ENCODE measurements at regions not wholly inside any gene's neighbourhood (a gene's known extent, or its start where the extent isn't known, plus 50 kb on each side); places are given as distances from the start of the nearest gene placed in this dataset.
A peak's percentile ranks its signal among the peaks of the same experiment; 100 is the strongest.

GRCh38 chrX:20471483-20471882 is 204.8 kb upstream of the RPS6KA3 start:
- ATAC-seq, result no peak

- ATAC-seq, result no peak
These were observed 196.8 kb upstream of the RPS6KA3 start for GRCh38 chrX:20463296-20464075.

DNA sequence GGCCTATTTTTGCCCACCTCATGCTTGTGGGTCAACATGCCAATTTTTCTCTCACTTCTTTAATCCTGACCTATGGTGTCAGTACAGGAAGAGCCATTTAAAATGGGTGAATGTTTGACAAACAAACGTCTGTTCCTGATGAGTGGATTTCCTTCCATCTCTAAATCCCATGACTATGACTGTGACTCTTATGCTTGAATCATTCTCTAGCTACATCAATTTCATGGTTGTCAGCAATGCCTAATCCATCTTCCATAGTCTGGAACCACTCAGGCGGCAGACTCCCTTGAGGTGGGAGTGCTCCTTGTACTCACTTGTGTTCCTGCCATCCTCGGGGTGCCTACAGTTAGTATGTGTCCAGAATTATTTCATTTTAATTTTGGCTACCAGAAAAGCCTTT is 194.9 kb upstream of the RPS6KA3 start:
- ATAC-seq, result peak; percentile 45

GRCh38 chrX:20461002-20461401 is 194.3 kb upstream of the RPS6KA3 start:
- no peak for ATAC-seq

- no peak for ATAC-seq
These were observed 193.0 kb upstream of the RPS6KA3 start for GRCh38 chrX:20459410-20460350.

GRCh38 chrX:20456971-20457370 is 190.3 kb upstream of the RPS6KA3 start:
- no peak for ATAC-seq

- ATAC-seq, result no peak
These were observed 188.3 kb upstream of the RPS6KA3 start for GRCh38 chrX:20455001-20455400.

DNA sequence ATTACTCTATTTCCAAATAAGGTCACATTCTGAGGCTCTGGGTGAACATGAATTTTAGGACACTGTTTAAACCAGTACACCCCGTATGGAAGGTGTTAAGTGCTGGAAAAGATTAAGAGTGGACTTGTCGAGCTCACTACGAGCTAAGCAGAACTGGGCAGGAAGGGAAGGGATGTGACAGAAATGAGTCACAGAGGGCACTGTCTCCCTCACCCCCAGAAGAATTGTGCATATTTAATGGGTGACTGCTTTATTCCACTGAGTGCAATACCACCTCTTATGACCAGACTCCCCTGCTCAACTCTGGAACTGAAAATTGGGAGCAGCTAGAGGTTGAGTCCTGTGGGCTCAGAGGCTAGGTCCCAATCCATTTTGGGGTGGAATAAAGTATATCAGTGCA is 187.4 kb upstream of the RPS6KA3 start:
- no peak for ATAC-seq

GRCh38 chrX:20452487-20452886 is 185.8 kb upstream of the RPS6KA3 start:
- no peak for ATAC-seq

- no peak for ATAC-seq
These were observed 185.2 kb upstream of the RPS6KA3 start for GRCh38 chrX:20451929-20452328.

- ATAC-seq, result no peak
These were observed 178.4 kb upstream of the RPS6KA3 start for GRCh38 chrX:20445109-20445508.

- ATAC-seq, result peak; percentile 79
These were observed 175.9 kb upstream of the RPS6KA3 start for GRCh38 chrX:20442597-20442996.

DNA sequence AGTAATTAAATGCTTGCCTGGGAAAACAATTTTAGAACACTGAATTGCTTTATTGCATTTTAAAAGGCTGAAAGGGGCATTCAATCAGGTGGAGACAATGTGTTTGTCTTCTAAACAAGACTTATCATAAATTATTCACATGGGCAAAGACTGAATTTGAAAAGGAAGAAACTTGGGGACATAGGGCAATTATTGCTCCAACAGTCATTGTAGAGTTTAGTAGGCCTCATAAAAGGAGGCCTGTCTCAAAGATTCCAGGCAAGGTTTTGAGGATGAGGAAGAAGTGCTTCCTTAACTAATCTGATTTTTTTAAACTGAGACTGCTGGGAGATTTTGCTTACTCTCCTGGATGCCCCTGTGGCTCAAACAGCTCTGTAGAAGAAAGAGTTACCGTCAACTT is 174.4 kb upstream of the RPS6KA3 start:
- no peak for ATAC-seq

DNA sequence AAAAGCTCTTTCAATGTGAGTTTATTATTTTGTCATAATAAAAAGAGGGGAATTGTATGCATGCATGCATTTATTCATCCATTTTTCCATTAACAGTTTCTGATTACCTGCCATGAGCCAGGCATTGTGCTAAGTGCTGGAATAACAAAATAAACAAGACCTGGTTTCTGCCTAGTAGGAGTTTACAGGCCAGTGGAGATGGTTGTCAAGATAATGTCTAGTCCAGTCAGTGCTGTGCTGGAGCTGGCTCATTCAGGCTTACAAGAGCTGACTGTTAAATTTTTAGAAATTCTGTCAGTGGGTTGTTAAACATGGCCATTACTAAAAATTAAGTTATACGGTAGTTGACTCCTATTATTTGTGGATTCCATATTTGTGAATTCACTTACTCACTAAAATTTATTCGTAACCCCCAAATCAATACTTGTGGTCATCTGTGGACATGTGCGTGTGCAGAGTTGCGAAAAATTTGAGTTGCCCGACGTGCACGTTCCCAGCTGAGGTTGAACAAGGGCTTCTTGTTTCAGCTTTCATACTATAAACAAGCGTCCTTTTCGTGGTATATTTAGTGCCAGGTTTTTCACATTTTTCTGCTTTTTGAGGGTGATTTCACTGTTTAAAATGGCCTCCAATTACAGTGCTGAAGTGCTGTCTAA is 172.3 kb upstream of the RPS6KA3 start:
- ATAC-seq, result no peak

GRCh38 chrX:20437683-20438082 is 171.0 kb upstream of the RPS6KA3 start:
- ATAC-seq, result no peak

DNA sequence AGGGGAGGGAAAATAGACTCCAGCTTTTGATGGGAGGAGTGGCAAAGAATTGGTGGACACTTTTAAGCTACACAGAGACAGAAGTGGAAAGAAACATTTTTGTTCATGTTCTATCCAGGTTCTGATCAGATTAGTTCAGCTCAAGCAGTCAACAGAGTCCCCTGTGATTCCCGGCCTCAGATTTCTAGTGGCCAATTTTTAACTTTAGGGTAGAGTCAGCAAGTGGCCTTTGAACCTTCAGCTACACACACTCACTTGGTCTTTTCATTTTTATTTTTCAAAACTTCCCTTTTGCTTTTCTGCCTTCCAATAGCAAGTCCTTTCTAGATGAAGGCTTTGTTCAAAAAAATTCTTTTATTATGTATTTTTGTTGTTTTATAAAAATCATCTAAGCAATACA is 169.2 kb upstream of the RPS6KA3 start:
- no peak for ATAC-seq

GRCh38 chrX:20434986-20435385 is 168.3 kb upstream of the RPS6KA3 start:
- ATAC-seq, result no peak

DNA sequence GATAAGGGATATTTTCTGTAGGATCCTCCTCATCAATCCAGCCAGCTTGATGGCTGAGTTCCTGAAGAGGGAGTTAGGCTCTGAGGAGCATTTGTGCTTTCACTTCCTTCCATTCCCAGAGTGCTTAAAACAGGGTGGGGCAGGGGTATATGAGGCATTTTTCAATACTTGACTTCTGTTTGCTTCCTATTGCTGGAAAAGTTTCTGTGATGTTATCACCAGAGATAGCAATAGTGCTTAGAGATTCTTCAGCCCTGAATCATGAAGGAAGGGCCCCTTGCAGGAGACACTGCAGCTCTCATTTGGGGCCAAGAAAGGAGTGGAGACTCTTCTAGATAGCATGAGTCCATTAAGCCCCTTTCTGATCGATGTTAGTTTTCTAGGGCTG is 166.7 kb upstream of the RPS6KA3 start:
- no peak for ATAC-seq

DNA sequence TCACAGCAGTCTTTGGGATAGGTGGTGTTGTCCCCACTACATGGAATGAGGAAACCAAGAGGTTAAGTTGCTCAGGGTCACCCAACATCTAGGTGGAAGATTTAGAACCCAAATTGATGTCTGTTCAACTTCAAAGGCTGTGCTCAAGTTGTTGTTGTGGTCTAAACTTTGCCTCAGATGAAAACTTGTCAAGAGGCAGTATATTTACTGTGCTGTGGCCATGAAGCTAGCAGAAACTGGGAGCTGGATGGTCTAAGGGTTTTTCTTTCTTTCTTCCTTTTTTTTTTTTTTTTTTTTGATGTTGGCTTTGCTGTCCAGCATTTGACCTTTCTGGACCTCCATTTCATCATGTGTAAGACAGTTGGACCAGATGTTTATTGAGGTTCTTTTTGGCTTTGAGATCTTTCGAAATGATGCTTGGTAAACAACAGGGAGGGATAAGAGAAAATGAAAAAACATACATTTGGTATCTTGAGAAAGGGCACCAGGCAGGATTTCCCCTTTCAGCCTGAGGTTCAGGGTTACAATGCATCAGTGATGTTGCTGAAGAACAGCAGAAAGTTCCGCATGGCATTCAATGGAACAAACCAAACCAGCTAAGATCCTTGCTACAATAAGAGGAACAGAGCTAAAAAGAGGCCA is 166.2 kb upstream of the RPS6KA3 start:
- no peak for ATAC-seq

DNA sequence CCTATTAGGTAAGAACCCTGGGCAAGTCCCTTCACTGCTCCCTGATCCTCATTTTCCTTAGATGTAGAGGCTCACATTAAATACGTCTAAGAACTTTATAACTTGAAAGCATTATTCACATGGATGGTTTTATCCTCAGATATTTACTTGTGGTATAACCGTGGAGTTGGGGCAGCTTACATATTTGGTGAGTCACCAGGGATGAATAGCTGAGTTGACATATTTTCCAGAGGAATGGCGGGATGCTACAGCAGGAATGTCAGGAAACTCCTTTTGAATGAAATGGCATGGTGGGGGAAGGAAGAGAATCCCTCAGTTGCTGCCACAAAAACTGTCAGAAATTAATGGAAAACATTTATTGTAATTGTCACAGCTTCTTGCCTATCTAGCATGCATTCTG is 165.3 kb upstream of the RPS6KA3 start:
- no peak for ATAC-seq

GRCh38 chrX:20431486-20431885 is 164.8 kb upstream of the RPS6KA3 start:
- no peak for ATAC-seq

GRCh38 chrX:20427173-20427770 is 160.6 kb upstream of the RPS6KA3 start:
- ATAC-seq, result no peak
